ENCODE measurements at regions not wholly inside any gene's neighbourhood (a gene's known extent, or its start where the extent isn't known, plus 50 kb on each side); places are given as distances from the start of the nearest gene placed in this dataset.

GRCh38 chr4:181682367-181683047 lies 560.7 kb upstream of the TENM3 start:
- TF ChIP-seq POLR2AphosphoS5 (IDR thresholded peaks at IDR 0.05; ENCODE audit: low read depth, low read length) = no peak
- no peak for TF ChIP-seq TAF1 (IDR thresholded peaks at IDR 0.05; ENCODE audit: borderline replicate concordance, low read depth, low read length)
- TF ChIP-seq POLR2A (IDR thresholded peaks at IDR 0.05; ENCODE audit: low read depth, low read length) = no peak
